ENCODE measurements at regions not wholly inside any gene's neighbourhood (a gene's known extent, or its start where the extent isn't known, plus 50 kb on each side); places are given as distances from the start of the nearest gene placed in this dataset.

DNA sequence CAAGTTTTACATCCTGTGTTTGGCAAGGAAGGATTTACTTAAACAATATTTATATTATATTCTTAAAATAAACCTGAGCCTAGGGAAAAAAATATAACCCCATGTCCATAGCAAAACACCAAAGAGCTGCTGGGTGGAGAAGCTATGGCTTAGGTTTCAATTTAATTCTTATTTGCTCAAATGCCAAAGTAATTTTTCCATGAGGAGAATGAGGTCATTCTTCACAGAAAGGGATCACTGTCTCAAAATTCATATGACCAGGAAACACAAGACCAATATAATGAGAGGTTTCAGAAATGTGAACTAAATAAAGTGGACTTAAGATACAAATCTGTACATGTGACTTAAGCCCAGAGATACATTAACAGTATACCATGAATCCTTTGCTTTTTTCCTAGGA is 195.0 kb downstream of the PHLDA1 start:
- TF ChIP-seq CTCF (conservative IDR thresholded peaks at IDR 0.05 in 1 of 2, IDR thresholded peaks at IDR 0.05 in 1 of 2; ENCODE audit: low read depth in 1 of 2, low read length in 2 of 2) = no peak
- TF ChIP-seq EZH2 (IDR thresholded peaks at IDR 0.05; ENCODE audit: low read length, missing control alignments) = no peak
